ENCODE measurements at regions not wholly inside any gene's neighbourhood (a gene's known extent, or its start where the extent isn't known, plus 50 kb on each side); places are given as distances from the start of the nearest gene placed in this dataset.

DNA sequence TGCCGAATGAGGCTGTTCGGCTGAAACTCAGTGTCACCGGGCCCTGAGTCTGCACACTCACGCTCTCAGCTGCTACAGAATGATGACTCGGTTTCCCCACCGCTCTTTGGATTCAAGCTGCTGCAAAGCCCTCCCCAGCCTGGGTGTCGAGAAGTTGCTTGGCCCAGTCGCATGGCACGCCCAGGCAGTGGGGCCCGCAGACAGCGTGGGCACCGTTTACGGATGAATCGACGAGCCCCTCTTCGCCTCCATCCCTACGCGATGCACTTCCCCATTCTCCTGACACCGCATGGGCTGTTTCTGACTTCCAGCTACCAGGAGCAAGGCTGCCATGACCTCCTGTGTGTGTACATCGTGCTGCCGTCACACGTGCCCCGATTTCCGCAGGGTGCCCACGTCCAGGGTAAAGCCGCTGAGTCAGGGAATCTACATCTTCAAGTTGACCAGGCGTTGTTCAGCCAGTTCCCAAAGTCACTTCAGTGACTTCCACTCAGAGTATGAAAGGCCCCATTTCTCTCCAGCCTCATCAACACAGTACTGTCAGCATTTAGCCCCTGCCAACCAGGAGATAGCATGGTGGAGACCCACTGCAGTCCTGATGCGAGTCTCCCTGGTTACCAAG is 60.3 kb upstream of the GPC1 start:
- TF ChIP-seq POLR2A (IDR thresholded peaks at IDR 0.05), result no peak
- TF ChIP-seq, protein P1, sequence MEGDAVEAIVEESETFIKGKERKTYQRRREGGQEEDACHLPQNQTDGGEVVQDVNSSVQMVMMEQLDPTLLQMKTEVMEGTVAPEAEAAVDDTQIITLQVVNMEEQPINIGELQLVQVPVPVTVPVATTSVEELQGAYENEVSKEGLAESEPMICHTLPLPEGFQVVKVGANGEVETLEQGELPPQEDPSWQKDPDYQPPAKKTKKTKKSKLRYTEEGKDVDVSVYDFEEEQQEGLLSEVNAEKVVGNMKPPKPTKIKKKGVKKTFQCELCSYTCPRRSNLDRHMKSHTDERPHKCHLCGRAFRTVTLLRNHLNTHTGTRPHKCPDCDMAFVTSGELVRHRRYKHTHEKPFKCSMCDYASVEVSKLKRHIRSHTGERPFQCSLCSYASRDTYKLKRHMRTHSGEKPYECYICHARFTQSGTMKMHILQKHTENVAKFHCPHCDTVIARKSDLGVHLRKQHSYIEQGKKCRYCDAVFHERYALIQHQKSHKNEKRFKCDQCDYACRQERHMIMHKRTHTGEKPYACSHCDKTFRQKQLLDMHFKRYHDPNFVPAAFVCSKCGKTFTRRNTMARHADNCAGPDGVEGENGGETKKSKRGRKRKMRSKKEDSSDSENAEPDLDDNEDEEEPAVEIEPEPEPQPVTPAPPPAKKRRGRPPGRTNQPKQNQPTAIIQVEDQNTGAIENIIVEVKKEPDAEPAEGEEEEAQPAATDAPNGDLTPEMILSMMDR (IDR thresholded peaks at IDR 0.05), result no peak

Data from right lobe of liver (tissue), 4 donors.